B cell (primary cell): ENCODE measurements at regions not wholly inside any gene's neighbourhood (a gene's known extent, or its start where the extent isn't known, plus 50 kb on each side); places are given as distances from the start of the nearest gene placed in this dataset.

ENCODE experiments used
- ATAC-seq: fragments of 200-7000 bp; cut with Tn5 transposase; one replicate; pipeline ENCODE4 v1.10.0; 2021; ENCODE audit warnings: low read depth, mild to moderate bottlenecking, moderate number of reproducible peaks, moderate library complexity
- CTCF ChIA-PET: fragments of 350-600 bp; sonication (Branson Sonifier 250); formaldehyde crosslinking; loops from one replicate; lab custom pipeline; 2021; ENCODE audit warnings: antibody characterized with exemption, inconsistent platforms; lab: Charles Lee
- POLR2A ChIA-PET: fragments of 350-600 bp; sonication (Branson Sonifier 250); formaldehyde crosslinking; loops from one replicate; lab custom pipeline; 2021; ENCODE audit warnings: antibody characterized with exemption; lab: Charles Lee
- DNase-seq: peaks from one replicate; pipeline ENCODE4 v3.0.0; 2013
- H2AFZ ChIP-seq: 2 replicates; pipeline ENCODE4 v1.6.1; 2012; ENCODE audit warnings: mild to moderate bottlenecking, low read depth, low read length; ENCODE audit not compliant: insufficient read depth, poor library complexity, severe bottlenecking
- H3K27ac ChIP-seq, 2 donors: 1 replicate in 1 of 2; 2 replicates in 1 of 2; pipeline ENCODE4 v1.5.1; 2012 to 2013; ENCODE audit warnings: low read length in 2 of 2, mild to moderate bottlenecking in 2 of 2, moderate library complexity in 1 of 2
- H3K27me3 ChIP-seq, 4 experiments: fragments of 200-600 bp in 1 of 4; sonication (generic) in 1 of 4; replicated peaks in 1 of 4; 1 replicate in 2 of 4; 2 replicates in 2 of 4; pipeline versions ENCODE4 v1.6.1 to v1.7.0; 2013 to 2016; ENCODE audit warnings: low read length in 3 of 4, mild to moderate bottlenecking in 2 of 4, mixed read lengths in 1 of 4, moderate library complexity in 1 of 4; ENCODE audit not compliant: insufficient read depth in 4 of 4, control insufficient read depth in 3 of 4; ENCODE audit errors: control extremely low read depth in 1 of 4
- H3K36me3 ChIP-seq, 2 experiments: replicated peaks in 1 of 2; 1 replicate in 1 of 2; 2 replicates in 1 of 2; pipeline versions ENCODE4 v1.6.1 to v1.7.1; 2013; ENCODE audit warnings: low read length in 1 of 2; ENCODE audit not compliant: insufficient read depth in 2 of 2, control insufficient read depth in 1 of 2; ENCODE audit errors: control extremely low read depth in 1 of 2, extremely low read depth in 1 of 2
- H3K4me1 ChIP-seq, 2 donors: fragments of 200-600 bp in 1 of 2; sonication (generic) in 1 of 2; 1 replicate in 1 of 2; 2 replicates in 1 of 2; pipeline versions ENCODE4 v1.5.1 to v1.6.1; 2013 to 2017; ENCODE audit warnings: low read length in 2 of 2; ENCODE audit not compliant: control insufficient read depth in 2 of 2, insufficient read depth in 2 of 2
- H3K4me2 ChIP-seq: replicated peaks from 2 replicates; pipeline ENCODE3; 2012; ENCODE audit warnings: mild to moderate bottlenecking, low read depth, low read length; ENCODE audit not compliant: poor library complexity, severe bottlenecking
- H3K4me3 ChIP-seq, 5 experiments: fragments of 200-600 bp in 1 of 5; sonication (generic) in 1 of 5; 1 replicate in 3 of 5; 2 replicates in 2 of 5; pipeline versions ENCODE4 v1.5.1 to v1.7.0; 2011 to 2016; ENCODE audit warnings: low read length in 4 of 5, mild to moderate bottlenecking in 4 of 5, low read depth in 2 of 5, control low read depth in 1 of 5, moderate library complexity in 1 of 5; ENCODE audit not compliant: insufficient read depth in 1 of 5; ENCODE audit errors: control extremely low read depth in 1 of 5, extremely low read depth in 1 of 5
- H3K79me2 ChIP-seq: fragments of 200-600 bp; sonication (generic); one replicate; pipeline ENCODE4 v1.6.0; 2016; ENCODE audit warnings: low read length; ENCODE audit not compliant: control insufficient read depth, insufficient read depth
- H3K9ac ChIP-seq: fragments of 200-600 bp; sonication (generic); 2 replicates; pipeline ENCODE4 v1.6.1; 2017; ENCODE audit warnings: mild to moderate bottlenecking, low read length, moderate library complexity
- H3K9me3 ChIP-seq, 3 donors: one replicate each; pipeline versions ENCODE4 v1.6.1 to v1.7.1; 2013; ENCODE audit warnings: low read length in 2 of 3; ENCODE audit not compliant: control insufficient read depth in 2 of 3, insufficient read depth in 1 of 3; ENCODE audit errors: control extremely low read depth in 1 of 3
- H4K20me1 ChIP-seq: 2 replicates; pipeline ENCODE4 v1.6.0; 2012; ENCODE audit warnings: mild to moderate bottlenecking, low read length; ENCODE audit not compliant: insufficient read depth, control insufficient read depth, poor library complexity, severe bottlenecking
- H3K27ac Mint-ChIP-seq: one replicate; pipeline ENCODE4 v1.8.0; 2021; ENCODE audit warnings: mixed read lengths
- H3K27me3 Mint-ChIP-seq: one replicate; pipeline ENCODE4 v1.8.0; 2021; ENCODE audit warnings: mixed read lengths
- H3K4me1 Mint-ChIP-seq: one replicate; pipeline ENCODE4 v1.8.0; 2021; ENCODE audit warnings: mixed read lengths
- H3K4me3 Mint-ChIP-seq: one replicate; pipeline ENCODE4 v1.8.0; 2021; ENCODE audit warnings: mixed read lengths
- H3K9me3 Mint-ChIP-seq: one replicate; pipeline ENCODE4 v1.8.0; 2022; ENCODE audit warnings: mixed read lengths; ENCODE audit not compliant: insufficient read depth
- CTCF ChIP-seq: fragments of 200-600 bp; IDR thresholded peaks from one replicate; pipeline ENCODE4 v1.8.0; 2022; ENCODE audit warnings: antibody characterized with exemption, mild to moderate bottlenecking
- EZH2 ChIP-seq: IDR thresholded peaks from 2 replicates; pipeline ENCODE4 v1.6.1; 2012; ENCODE audit warnings: borderline replicate concordance, low read depth, mild to moderate bottlenecking, moderate library complexity, low read length; ENCODE audit not compliant: insufficient read depth, poor library complexity, severe bottlenecking
- WGBS: methylation state at CpG from one replicate; pipeline ENCODE4 v1.1.5; 2013; ENCODE audit warnings: missing lambda C conversion rate; ENCODE audit not compliant: insufficient coverage; 5-methylcytosine and 5-hydroxymethylcytosine counted together
- intact Hi-C: fragments of 100-400 bp; cut with micrococcal nuclease; formaldehyde crosslinking; loops from one replicate; pipeline ENCODE4 v1.10.0; 2022

DNA sequence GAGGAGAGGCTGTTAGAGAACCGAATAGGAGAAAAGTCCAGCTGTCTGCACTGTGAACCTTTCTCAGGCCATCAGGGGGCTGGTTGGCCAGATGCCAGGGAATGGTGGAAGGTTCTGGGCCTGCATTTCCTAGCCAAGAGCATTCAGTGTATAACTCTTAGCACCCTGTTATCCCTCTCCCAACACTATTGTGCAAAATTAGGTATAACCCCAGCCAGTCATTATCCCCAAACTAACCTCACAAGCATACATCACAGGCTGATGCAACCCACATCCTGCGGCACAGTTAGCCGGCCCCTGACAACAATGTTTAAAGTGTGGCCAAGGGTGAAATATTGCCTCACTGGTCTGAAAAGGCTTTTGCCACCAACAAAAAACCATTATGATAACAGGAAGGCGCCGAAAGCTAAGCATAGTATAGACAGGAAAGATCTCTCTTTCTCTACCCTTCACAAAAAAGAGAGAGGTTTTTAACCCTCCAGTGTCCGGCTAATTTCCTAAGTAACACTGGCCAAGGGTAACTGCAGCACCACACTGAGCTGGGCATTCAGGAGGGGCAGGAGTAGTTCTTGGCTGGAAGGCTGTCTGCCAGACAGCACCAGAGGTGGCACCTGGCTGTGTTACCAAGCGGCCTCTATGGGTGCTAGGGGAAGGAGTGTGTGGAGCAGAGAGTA, 77.3 kb upstream of the BCAR3 start:
- H2AFZ ChIP-seq, result no peak overlapping the region
- H3K9ac ChIP-seq, result no peak overlapping the region
- H3K4me1 ChIP-seq, result peaks cover 5 to 11% of the 10 kb centered on the region in 2 donors
- no peaks in the 10 kb centered on the region for H3K36me3 ChIP-seq
- 80% methylated on average over 1 of the region's 7 CpGs for WGBS
- Mint-ChIP-seq H3K9me3 (no peaks in the 10 kb centered on the region), H3K27me3 (no peaks in the 10 kb centered on the region), H3K27ac (no peak overlapping the region), H3K4me3 (no peak overlapping the region), H3K4me1 (peaks cover 10% of the 10 kb centered on the region)
- ATAC-seq (peak; percentile 10), DNase-seq (no peak)
- H3K27me3 ChIP-seq, result no peaks in the 10 kb centered on the region
- intact Hi-C loops, result no loop called here
- H3K4me3 ChIP-seq, result no peak overlapping the region
- no peaks in the 10 kb centered on the region for H3K79me2 ChIP-seq
- H4K20me1 ChIP-seq, result no peaks in the 10 kb centered on the region
- peaks cover 0 to 3% (median 0%) of the 10 kb centered on the region in 3 donors for H3K9me3 ChIP-seq
- TF ChIP-seq EZH2, result no peak
- TF ChIP-seq CTCF, result no peak
- peak overlapping the region; percentile 0 for H3K4me2 ChIP-seq
- POLR2A ChIA-PET, result no interaction called here
- H3K27ac ChIP-seq, result no peak overlapping the region
- CTCF ChIA-PET, result interaction anchor here (1.3 kb wide), 1 partner anchor 9 kb away, joined by 4 read pairs; no protein-coding TSS in a partner anchor

DNA sequence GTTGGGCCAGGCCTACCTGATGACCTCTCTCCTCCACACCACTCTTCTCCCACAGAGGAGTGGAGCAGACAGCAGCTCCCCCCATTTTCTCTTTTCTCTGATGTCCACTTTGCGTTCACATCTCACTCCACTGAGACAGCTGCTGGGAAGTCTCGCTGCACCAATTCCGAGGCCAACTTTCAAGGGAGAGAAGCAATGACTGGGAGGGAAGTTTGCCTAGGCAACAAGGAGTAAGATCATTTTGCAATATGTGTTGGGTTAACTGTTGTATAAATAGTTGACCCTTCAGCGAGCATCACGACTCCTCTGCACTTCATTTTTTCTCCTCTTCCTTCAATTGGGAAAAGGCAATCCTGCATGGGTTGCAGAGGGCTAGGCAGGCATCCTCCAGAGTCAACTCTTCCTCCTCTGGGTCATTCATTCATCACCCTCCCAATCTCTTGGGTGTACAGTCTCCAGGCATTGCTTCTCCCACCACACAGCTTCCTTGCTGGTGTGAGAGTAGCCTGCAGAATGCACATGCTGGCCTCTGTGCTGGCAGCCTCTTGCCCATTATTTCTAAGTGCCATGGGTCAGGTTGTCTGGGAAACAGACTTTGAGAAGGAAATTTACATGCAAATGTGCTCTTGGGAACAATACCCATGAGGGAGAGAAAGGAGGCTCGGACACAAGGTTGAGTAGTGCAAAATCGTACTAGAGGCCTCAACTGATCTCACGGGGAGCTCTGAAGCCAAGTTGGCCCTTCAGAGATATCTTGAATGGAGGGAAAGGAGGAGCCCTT, 75.8 kb upstream of the BCAR3 start:
- Histone ChIP-seq H3K27me3 (no peaks in the 10 kb centered on the region), H3K79me2 (no peaks in the 10 kb centered on the region), H3K4me1 (peaks cover 5 to 11% of the 10 kb centered on the region in 2 donors), H3K9me3 (peaks cover 0 to 3% (median 0%) of the 10 kb centered on the region in 3 donors), H3K4me2 (no peak overlapping the region), H3K27ac (no peak overlapping the region), H2AFZ (no peak overlapping the region), H3K4me3 (no peak overlapping the region), H3K9ac (no peak overlapping the region), H3K36me3 (no peaks in the 10 kb centered on the region), H4K20me1 (no peaks in the 10 kb centered on the region)
- no peak for ATAC-seq
- Mint-ChIP-seq H3K4me1 (peaks cover 10% of the 10 kb centered on the region), H3K4me3 (no peak overlapping the region), H3K27ac (no peak overlapping the region), H3K9me3 (no peaks in the 10 kb centered on the region), H3K27me3 (no peaks in the 10 kb centered on the region)
- no peak for DNase-seq
- intact Hi-C loops, result no loop called here
- ChIA-PET POLR2A (no interaction called here), CTCF (interaction anchor here (1.0 kb wide), 1 partner anchor 56 kb away, joined by 4 read pairs; no protein-coding TSS in a partner anchor)
- no peak for TF ChIP-seq EZH2
- WGBS, result 100% methylated on average over 5 of the region's 8 CpGs
